Activated CD4-positive, alpha-beta T cell treated with anti-CD3 and anti-CD28 coated beads, Interleukin-2, amount 50 U/mL, for 24 hours (primary cell): ENCODE measurements at regions not wholly inside any gene's neighbourhood (a gene's known extent, or its start where the extent isn't known, plus 50 kb on each side); places are given as distances from the start of the nearest gene placed in this dataset.

Experiments
- DNase-seq, 2 donors: peaks; one replicate each; pipeline ENCODE4 v3.0.0-alpha.2; 2020; ENCODE audit warnings: low read depth in 1 of 2, low spot score in 1 of 2

DNA sequence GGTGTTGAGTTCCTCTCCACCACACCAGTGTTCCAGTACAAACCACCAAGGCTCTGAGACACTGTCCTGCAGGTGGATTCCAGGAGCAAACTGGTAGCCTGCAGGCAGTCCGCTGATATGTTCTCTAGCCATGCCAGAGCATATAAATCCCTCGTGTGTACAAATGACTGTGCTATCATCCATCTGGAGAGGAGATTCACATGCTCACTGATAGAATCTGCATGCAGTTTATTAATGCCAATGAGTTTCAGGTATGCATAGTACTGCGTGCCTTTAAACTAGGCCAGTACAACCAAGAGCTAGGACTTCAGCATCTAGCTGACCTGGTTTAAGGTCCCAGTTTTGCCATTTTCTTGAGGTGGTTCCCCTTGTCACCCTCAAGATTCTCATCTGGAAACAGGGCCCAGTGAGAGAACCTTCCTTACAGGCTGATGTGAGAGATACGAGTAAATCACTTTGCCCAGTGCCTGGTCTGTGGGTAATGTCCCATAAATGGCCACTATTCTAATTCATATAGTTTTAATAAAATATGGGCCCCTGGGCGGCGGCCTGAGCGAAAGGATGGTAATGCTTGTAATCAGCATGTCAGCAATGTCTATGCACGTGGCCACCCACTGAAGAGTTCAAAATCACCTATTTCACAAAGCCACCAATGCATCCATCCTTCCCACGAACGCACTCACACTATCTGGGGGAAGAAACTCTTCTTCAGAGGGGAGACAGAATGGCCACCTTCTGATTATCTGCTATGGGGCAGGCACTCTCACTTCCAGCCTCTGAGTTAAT, 268.0 kb upstream of the ZMIZ1 start:
- no peak for DNase-seq

DNA sequence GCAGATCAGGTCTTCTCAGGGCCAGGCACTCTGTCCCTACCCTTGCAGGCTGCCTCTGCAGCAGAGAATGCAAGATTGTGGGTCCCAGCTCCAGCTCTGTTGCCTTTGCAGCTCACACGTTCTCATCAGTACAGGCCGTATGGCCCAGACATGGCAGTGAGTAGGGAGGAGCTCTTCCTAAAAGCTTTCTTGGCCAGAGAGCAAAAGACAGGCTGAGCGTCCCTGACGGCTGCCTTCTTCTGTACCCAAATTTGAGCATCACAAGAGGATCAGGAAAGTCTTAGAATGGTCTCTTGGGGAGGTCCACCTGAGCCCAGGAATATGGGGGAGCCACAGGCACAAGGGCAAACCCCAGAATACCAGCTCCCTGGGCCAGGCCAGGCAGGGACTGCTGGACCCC, 266.3 kb upstream of the ZMIZ1 start:
- no peak for DNase-seq

GRCh38 chr10:78802866-78803265, 265.9 kb upstream of the ZMIZ1 start:
- DNase-seq = no peak

DNA sequence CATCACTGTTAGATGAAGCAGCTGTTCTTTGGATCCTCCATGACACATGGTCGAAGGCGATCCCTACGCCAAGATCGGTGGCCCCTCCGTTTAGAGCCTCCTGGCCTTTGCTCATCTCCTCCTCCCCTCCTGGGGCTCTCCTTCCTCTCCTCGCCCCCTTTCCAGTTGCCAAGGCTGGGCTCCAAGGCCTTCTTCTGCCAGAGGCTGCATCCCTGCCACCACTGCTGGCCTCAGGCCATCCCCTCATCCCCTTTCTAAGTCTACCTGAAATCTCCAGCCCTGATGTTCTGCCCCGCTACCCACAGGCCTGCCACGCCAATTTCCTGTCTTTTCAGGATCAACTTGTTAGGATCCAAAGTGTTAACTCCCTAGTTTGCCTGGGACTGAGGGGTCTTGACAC, 265.1 kb upstream of the ZMIZ1 start:
- DNase-seq = no peak

DNA sequence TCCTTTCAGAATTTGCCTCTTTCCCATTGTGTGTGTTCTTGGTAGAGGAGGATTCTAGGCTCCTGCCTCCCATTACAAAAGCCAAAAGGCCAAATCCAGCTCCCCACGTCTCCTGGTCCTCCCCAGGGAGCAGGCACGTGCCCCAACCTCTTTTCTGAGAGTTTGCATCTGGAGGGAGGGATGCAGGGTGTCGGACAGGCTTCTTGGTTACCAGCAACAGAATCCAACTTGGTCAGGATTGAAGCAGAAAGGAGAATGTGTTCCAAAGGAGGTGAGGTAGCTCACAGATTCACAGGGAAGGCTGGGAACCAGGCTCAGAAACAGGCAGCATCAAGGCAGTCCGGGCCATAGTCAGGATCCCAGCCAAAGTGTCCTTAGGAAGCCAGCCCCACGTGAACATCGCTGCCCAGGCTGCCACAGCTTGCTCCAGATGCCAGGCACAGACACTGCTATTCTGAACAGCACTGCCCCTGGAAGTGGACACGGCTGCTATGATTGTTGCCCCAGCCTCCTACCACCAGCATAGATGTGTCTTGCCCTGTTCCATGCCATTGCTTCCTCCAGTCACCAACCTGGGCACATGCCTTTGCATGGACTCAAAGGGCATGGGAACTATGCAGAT, 264.2 kb upstream of the ZMIZ1 start:
- no peak for DNase-seq

DNA sequence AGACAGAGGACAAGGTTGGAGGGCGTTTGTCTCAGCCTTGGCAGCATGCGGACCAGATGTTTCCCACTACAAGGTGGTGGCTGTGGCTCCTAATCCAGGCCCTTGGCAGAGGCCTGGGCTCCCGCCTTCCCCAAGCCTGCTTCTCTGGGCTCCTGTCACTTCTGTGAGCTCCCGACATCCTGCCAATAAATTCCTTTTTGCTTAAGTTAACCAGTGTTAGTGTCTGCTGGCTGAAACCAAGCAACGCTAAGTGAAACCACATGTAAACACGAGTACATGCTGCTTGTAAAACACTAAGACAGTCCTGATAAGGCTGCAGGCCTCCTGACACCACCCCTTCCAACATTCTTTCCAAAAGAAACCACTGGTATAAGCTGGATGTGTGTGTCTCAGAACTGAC, 263.6 kb upstream of the ZMIZ1 start:
- no peak for DNase-seq

DNA sequence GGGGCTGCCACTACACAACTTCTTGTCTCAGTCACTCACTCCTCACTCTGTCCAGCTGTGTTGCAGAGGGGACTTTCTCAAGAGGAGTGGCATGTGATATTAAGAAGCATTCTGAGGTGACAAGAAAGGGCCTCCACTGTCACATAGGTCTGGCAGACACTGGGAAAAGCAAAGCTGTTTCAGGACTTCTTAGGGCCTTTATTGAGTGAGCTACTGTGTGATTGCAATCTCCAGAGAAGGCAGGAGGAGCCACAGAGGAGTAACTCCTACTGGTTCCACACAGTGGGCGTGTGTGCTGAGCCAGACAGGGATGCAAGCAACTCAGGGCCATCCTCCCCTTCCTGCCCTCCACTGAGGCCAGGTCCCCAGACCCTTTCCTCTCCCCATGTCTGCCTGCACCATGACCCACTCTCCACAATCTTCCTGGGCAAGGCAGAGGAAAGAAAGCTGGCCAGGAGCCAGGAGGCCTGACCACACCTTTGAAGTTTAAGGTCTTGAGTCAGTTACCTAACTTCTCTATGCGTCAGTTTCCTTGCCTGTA, 262.0 kb upstream of the ZMIZ1 start:
- no peak for DNase-seq

DNA sequence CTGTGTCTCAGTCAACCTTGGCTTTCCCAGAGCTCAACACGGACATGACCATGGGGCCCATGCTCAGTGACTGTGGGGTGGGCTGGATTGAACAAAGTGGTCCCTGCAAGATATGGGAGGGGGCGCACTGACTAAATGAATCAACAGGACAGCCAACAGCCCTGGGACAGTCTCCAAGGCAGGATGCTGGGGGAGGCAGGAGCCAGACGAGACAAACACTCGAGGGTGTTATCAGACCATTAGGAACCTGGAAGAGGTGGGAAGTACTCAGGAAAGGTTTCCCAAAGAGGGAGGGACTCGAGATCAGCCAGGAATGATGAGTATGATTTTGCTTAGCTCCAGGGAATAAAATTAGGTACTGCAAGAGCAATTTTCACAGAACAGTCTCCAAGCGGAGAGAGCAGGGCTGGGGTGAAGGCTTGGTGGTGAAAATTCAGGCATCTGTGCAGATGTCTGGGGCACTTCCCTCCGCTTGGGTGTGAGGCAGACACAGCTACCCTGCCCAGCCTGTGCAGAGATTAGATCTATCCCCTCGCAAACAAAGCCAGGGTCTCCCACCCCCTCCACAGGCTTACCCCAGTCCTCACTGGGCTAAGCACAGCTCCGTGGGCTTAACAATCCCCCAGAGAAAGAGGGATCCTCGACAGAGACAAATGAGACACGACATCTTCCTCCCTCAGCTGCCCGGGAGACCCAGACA, 261.1 kb upstream of the ZMIZ1 start:
- DNase-seq = no peak

DNA sequence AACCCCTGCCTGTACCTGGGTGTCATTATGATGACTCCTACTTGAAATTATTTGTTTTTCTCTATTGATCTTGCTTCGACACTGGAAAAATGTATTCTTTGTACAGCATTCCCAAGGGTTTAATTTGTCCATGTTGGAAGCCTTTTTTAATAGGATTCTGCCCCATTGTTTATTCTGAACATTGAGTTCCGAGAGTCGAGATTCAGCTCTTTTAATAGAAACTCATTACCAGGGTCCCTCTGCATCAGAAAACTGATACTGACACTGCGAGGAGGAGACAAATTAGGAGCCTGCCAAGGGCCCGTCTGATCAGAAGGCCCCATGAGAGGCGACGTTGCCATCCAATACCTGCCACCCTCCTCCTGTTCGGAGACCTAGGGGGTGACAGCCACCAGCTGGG, 260.5 kb upstream of the ZMIZ1 start:
- DNase-seq = no peak

DNA sequence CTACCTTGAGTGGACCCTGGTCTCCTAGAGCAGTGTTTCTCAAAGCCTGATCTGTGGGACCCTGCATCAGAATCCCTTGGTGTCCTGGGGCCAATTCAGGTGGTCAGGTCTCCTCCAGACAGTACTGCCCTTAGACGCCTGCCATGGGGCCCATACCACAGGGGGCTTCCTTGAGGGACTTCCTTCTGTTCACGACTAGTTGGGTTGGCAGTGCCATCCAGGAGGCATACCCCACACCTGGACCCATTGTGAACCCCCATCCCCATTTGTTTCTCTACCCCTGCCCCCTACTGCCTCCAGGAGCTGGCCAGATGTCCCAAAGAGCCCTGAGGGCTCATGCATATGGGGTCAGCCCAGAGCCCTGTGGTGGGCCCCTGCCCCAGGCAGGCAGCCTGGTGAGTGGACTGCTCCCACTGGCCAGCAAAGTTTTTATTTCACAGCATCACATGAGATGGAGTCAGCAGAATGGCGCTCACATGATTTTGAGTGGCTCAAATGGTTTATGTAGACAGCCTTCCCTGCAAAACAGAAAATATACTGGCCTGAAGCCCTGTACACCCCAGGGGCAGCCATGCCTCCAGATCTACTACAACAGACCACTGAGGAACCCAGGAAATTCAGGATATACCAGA, 259.9 kb upstream of the ZMIZ1 start:
- no peak for DNase-seq

DNA sequence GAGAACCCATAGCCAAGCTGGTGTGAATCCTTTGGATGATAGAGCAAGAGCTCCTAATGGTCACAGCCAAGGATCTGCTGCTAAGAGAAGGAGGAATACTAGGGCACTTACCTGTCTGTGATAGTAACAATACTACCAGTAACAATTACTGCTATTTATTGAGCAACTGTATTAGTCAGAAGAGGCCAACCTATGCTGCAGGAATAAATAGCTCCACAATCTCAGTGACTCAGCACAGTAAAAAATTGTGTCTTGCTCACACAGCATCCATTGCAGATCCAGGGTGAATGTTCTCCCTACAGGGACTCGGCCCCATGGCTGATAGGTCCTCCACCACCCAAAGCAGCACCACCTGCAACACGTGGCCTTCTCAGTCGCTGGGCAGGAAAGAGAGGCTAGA, 257.6 kb upstream of the ZMIZ1 start:
- DNase-seq = no peak

- DNase-seq = no peak
Observed at GRCh38 chr10:78812571-78813318, 256.0 kb upstream of the ZMIZ1 start.

DNA sequence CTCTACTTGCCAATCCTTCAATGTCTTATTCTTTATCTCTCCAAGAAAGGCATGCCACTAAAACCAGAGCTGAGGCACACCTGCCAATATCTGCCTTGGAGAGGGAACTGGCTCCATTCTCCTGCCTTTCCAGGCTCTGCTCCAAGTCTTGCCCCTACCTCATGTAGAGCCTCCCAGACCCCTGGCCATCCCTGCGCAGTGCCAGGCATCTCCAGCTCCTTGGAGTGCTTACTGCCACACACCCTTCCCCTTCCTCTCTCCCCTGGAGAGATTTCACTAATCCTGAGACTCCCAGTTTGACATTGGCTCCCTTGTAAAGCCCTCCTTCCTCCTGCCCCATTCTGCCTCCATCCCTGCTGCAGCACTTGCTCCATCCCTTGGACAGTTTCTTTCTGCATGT, 255.2 kb upstream of the ZMIZ1 start:
- DNase-seq = no peak

- no peak for DNase-seq
Observed at GRCh38 chr10:78813998-78814399, 254.8 kb upstream of the ZMIZ1 start.

DNA sequence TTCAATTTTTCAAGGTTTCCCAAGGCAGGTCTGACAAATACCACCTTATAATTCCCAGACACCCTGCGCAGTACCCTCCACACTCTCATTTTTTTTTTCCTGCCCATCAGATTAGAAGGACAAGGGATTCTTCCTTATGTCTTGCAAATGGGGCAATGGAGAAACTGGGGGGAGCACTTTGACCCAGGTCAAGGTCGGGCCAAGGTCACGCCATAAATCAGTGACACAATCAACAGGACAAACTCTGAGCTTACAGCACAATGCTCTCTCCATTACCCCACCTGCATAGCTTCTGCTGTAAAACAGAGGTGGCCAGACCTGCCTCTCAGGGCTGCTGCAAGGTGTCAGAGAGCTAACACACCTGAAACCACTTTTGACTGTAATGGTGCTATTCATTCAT, 254.4 kb upstream of the ZMIZ1 start:
- no peak for DNase-seq

- DNase-seq = no peak
Observed at GRCh38 chr10:78815702-78816334, 252.9 kb upstream of the ZMIZ1 start.

GRCh38 chr10:78817361-78817760, 251.4 kb upstream of the ZMIZ1 start:
- DNase-seq = no peak

- DNase-seq = no peak
Observed at GRCh38 chr10:78817804-78818203, 251.0 kb upstream of the ZMIZ1 start.

GRCh38 chr10:78819361-78820006, 249.3 kb upstream of the ZMIZ1 start:
- no peak for DNase-seq

DNA sequence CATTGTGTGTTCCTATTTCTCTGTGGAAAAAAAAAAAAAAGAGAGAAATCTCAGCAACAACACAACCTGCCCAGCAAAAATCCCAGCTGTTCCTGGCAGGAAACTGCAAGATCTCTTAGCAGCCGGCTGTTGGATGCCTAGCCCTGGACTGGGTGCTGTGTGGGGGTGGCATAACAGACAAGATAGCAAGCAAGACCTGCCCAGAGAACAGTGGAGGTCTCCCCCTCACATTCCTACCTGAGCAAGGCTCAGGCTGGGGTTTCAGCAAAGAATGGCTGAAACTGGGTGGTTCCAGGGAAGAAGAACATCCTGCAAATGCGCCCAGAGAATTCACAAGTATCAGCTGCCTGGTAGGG, 248.8 kb upstream of the ZMIZ1 start:
- DNase-seq = no peak
